H1 (cell line): ENCODE measurements at regions not wholly inside any gene's neighbourhood (a gene's known extent, or its start where the extent isn't known, plus 50 kb on each side); places are given as distances from the start of the nearest gene placed in this dataset.

ENCODE experiments used
- CTCF ChIA-PET: fragments of 300-600 bp; sonication (Branson Sonifier 250); formaldehyde crosslinking; loops from one replicate; lab custom pipeline; 2021; ENCODE audit not compliant: partially characterized antibody; lab: Charles Lee
- POLR2A ChIA-PET: fragments of 300-600 bp; sonication (Branson Sonifier 250); formaldehyde crosslinking; loops from one replicate; lab custom pipeline; 2021; ENCODE audit warnings: inconsistent platforms; ENCODE audit not compliant: partially characterized antibody; lab: Charles Lee
- DNase-seq, 2 experiments: peaks; one replicate each; pipeline versions ENCODE4 v3.0.0 to v3.0.0-alpha.2; 2010 to 2022; ENCODE audit warnings: low spot score in 2 of 2, low read depth in 1 of 2, mixed read lengths in 1 of 2
- FAIRE-seq: peaks from 2 replicates; lab custom pipeline; 2011; peaks lifted over from hg19 to GRCh38; lab: Jason Lieb, UNC
- H2AFZ ChIP-seq: 2 replicates; pipeline ENCODE4 v1.8.1; 2012; ENCODE audit warnings: low read length, inconsistent platforms
- H2AK5ac ChIP-seq: 2 replicates; pipeline ENCODE4 v1.6.1; 2013; ENCODE audit warnings: low read depth, low read length
- H2BK120ac ChIP-seq: replicated peaks from 2 replicates; pipeline ENCODE3; 2013; ENCODE audit warnings: low read depth, low read length, inconsistent platforms
- H2BK12ac ChIP-seq: 2 replicates; pipeline ENCODE4 v1.6.1; 2013; ENCODE audit warnings: low read depth, low read length
- H2BK15ac ChIP-seq: 2 replicates; pipeline ENCODE4 v1.6.1; 2013; ENCODE audit warnings: low read length
- H2BK20ac ChIP-seq: 2 replicates; pipeline ENCODE4 v1.6.1; 2013; ENCODE audit warnings: low read length
- H2BK5ac ChIP-seq: 2 replicates; pipeline ENCODE4 v1.6.1; 2013; ENCODE audit warnings: low read depth, low read length
- H3K14ac ChIP-seq: 2 replicates; pipeline ENCODE4 v1.6.1; 2013; ENCODE audit warnings: inconsistent platforms; ENCODE audit not compliant: insufficient read length
- H3K18ac ChIP-seq: 2 replicates; pipeline ENCODE4 v1.6.1; 2013; ENCODE audit warnings: low read length; ENCODE audit errors: extremely low read depth
- H3K23ac ChIP-seq: 2 replicates; pipeline ENCODE4 v1.6.1; 2013; ENCODE audit warnings: inconsistent platforms; ENCODE audit not compliant: insufficient read length
- H3K23me2 ChIP-seq: 2 replicates; pipeline ENCODE4 v1.6.1; 2013; ENCODE audit warnings: low read depth, low read length
- H3K27ac ChIP-seq: 2 replicates; pipeline ENCODE4 v1.6.1; 2011; ENCODE audit warnings: low read depth, low read length, inconsistent platforms
- H3K27me3 ChIP-seq, 4 experiments: replicated peaks in 1 of 4; 1 replicate in 1 of 4; 2 replicates in 3 of 4; pipeline versions ENCODE4 v1.6.1 to v1.8.1; 2011 to 2013; ENCODE audit warnings: low read length in 3 of 4, mild to moderate bottlenecking in 3 of 4, inconsistent platforms in 2 of 4, mixed read lengths in 2 of 4, moderate library complexity in 1 of 4; ENCODE audit not compliant: control insufficient read depth in 3 of 4, insufficient read depth in 3 of 4; ENCODE audit errors: extremely low read depth in 1 of 4
- H3K36me3 ChIP-seq, 4 experiments: 2 replicates each; pipeline versions ENCODE4 v1.6.1 to v1.8.1; 2011 to 2013; ENCODE audit warnings: mild to moderate bottlenecking in 4 of 4, low read length in 3 of 4, moderate library complexity in 2 of 4, control low read depth in 1 of 4, inconsistent platforms in 1 of 4; ENCODE audit not compliant: insufficient read depth in 4 of 4, control insufficient read depth in 2 of 4
- H3K4ac ChIP-seq: replicated peaks from 2 replicates; pipeline ENCODE3; 2013; ENCODE audit warnings: low read length, low read depth, mixed read lengths, inconsistent platforms; ENCODE audit not compliant: insufficient read length
- H3K4me1 ChIP-seq, 4 experiments: replicated peaks in 1 of 4; 1 replicate in 1 of 4; 2 replicates in 3 of 4; pipeline versions ENCODE4 v1.6.1 to v1.8.1; 2011 to 2013; ENCODE audit warnings: low read length in 3 of 4, inconsistent platforms in 2 of 4, mixed read lengths in 1 of 4; ENCODE audit not compliant: insufficient read depth in 4 of 4, control insufficient read depth in 3 of 4
- H3K4me2 ChIP-seq, 2 experiments: 2 replicates each; pipeline versions ENCODE4 v1.6.1 to v1.8.1; 2011 to 2013; ENCODE audit warnings: low read depth in 2 of 2, low read length in 2 of 2, control low read depth in 1 of 2, inconsistent platforms in 1 of 2, mild to moderate bottlenecking in 1 of 2; ENCODE audit not compliant: insufficient read depth in 1 of 2
- H3K4me3 ChIP-seq, 4 experiments: fragments of 200-600, 300-600 bp in 1 of 4; sonication (generic), shearing (Covaris generic), sonication (Bioruptor Twin) in 1 of 4; 2 replicates each; pipeline versions ENCODE4 v1.5.1 to v1.8.1; 2011 to 2016; ENCODE audit warnings: low read length in 4 of 4, low read depth in 3 of 4, control low read depth in 2 of 4, inconsistent platforms in 2 of 4, mild to moderate bottlenecking in 2 of 4, mixed read lengths in 1 of 4, moderate library complexity in 1 of 4; ENCODE audit not compliant: insufficient read depth in 2 of 4; ENCODE audit errors: extremely low read depth in 1 of 4
- H3K56ac ChIP-seq: replicated peaks from 2 replicates; pipeline ENCODE3; 2013; ENCODE audit warnings: low read depth, mild to moderate bottlenecking, mixed read lengths, low read length, inconsistent platforms; ENCODE audit not compliant: insufficient read length
- H3K79me1 ChIP-seq: 2 replicates; pipeline ENCODE4 v1.6.1; 2013; ENCODE audit warnings: low read depth, low read length, control low read depth
- H3K79me2 ChIP-seq, 2 experiments: 2 replicates each; pipeline versions ENCODE4 v1.6.1 to v1.8.1; 2012 to 2013; ENCODE audit warnings: low read length in 2 of 2, mild to moderate bottlenecking in 2 of 2, inconsistent platforms in 1 of 2; ENCODE audit not compliant: insufficient read depth in 2 of 2, control insufficient read depth in 1 of 2
- H3K9ac ChIP-seq, 4 experiments: replicated peaks in 1 of 4; 1 replicate in 1 of 4; 2 replicates in 3 of 4; pipeline versions ENCODE4 v1.6.1 to v1.8.1; 2011 to 2013; ENCODE audit warnings: low read depth in 3 of 4, low read length in 3 of 4, control low read depth in 2 of 4, mild to moderate bottlenecking in 2 of 4, moderate library complexity in 2 of 4, inconsistent platforms in 1 of 4; ENCODE audit errors: extremely low read depth in 1 of 4
- H3K9me3 ChIP-seq, 2 experiments: 2 replicates each; pipeline versions ENCODE4 v1.6.1 to v1.8.1; 2012 to 2013; ENCODE audit warnings: mild to moderate bottlenecking in 2 of 2, moderate library complexity in 2 of 2, control low read depth in 1 of 2, inconsistent platforms in 1 of 2, low read depth in 1 of 2, low read length in 1 of 2, mixed read lengths in 1 of 2; ENCODE audit not compliant: insufficient read depth in 2 of 2
- H4K20me1 ChIP-seq, 2 experiments: replicated peaks in 1 of 2; 2 replicates each; pipeline versions ENCODE3 to v1.8.1; 2011 to 2013; ENCODE audit warnings: inconsistent platforms in 2 of 2, low read length in 2 of 2, mild to moderate bottlenecking in 1 of 2; ENCODE audit not compliant: insufficient read depth in 2 of 2, control insufficient read depth in 1 of 2
- H4K5ac ChIP-seq: 2 replicates; pipeline ENCODE4 v1.6.1; 2013; ENCODE audit warnings: low read length, low read depth, mixed read lengths, inconsistent platforms; ENCODE audit not compliant: insufficient read length
- H4K8ac ChIP-seq: 2 replicates; pipeline ENCODE4 v1.8.0; 2013; ENCODE audit warnings: mild to moderate bottlenecking, moderate library complexity, low read length, inconsistent platforms; ENCODE audit not compliant: insufficient read depth; ENCODE audit errors: extremely low read depth
- H4K91ac ChIP-seq: replicated peaks from 2 replicates; pipeline ENCODE3; 2013; ENCODE audit warnings: low read length, mixed read lengths, inconsistent platforms; ENCODE audit not compliant: insufficient read length
- ASH2L ChIP-seq: fragments of 200-600, 300-600 bp; sonication (generic); IDR thresholded peaks from one replicate; pipeline ENCODE4 v1.7.1; 2017; ENCODE audit warnings: low read length
- EP300 ChIP-seq, 2 experiments: IDR thresholded peaks; 1 replicate in 1 of 2; 2 replicates in 1 of 2; pipeline ENCODE4 v1.6.1; 2011 to 2012; ENCODE audit warnings: low read depth in 2 of 2, low read length in 2 of 2, mild to moderate bottlenecking in 2 of 2, borderline replicate concordance in 1 of 2, inconsistent platforms in 1 of 2, moderate library complexity in 1 of 2
- GABPA ChIP-seq: IDR thresholded peaks from 2 replicates; pipeline ENCODE4 v1.6.1; 2011; ENCODE audit warnings: mild to moderate bottlenecking, low read length, moderate library complexity, borderline replicate concordance; ENCODE audit not compliant: insufficient read depth
- SP4 ChIP-seq: IDR thresholded peaks from 2 replicates; pipeline ENCODE4 v1.6.1; 2012; ENCODE audit warnings: low read length, inconsistent platforms
- TF ChIP-seq, protein P1 (sequence below): IDR thresholded peaks from 2 replicates; pipeline ENCODE4 v1.6.1; 2012; ENCODE audit warnings: inconsistent platforms

DNA sequence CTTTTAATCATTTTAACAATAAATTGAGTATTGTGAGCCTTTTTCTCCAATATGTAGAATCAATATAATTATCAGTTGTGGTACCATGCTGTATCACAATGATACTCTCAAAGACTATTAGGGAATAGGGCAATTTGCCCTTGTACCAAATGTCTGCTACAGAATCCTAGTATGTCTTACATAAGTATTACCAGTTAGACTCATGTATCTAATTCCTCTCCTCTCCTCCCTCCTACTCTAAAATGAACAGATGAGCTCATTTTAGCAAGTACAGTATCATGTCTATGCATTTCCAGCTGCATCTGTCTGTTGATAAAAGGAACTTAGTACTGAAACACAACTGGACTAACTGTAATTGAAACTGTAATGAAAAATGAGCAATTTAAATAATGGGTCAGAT, 124.3 kb upstream of the ATP11B start:
- Histone ChIP-seq H2BK15ac (no peak overlapping the region), H3K79me2 (no peaks in the 10 kb centered on the region), H3K23me2 (no peaks in the 10 kb centered on the region), H3K36me3 (no peaks in the 10 kb centered on the region), H4K5ac (no peak overlapping the region), H3K4me1 (no peaks in the 10 kb centered on the region), H3K9me3 (no peaks in the 10 kb centered on the region), H3K4me3 (no peak overlapping the region), H4K91ac (no peak overlapping the region), H3K9ac (no peak overlapping the region), H3K27ac (no peak overlapping the region)
- CTCF ChIA-PET, result no interaction called here
- POLR2A ChIA-PET, result no interaction called here
- FAIRE-seq, result no peak
- TF ChIP-seq SP4, result no peak
- TF ChIP-seq, protein P1, sequence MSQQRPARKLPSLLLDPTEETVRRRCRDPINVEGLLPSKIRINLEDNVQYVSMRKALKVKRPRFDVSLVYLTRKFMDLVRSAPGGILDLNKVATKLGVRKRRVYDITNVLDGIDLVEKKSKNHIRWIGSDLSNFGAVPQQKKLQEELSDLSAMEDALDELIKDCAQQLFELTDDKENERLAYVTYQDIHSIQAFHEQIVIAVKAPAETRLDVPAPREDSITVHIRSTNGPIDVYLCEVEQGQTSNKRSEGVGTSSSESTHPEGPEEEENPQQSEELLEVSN, result no peak
- no peak for TF ChIP-seq EP300 (IDR thresholded peaks at IDR 0.05; ENCODE audit: borderline replicate concordance in 1 of 2, low read depth in 2 of 2, low read length in 2 of 2)
- no peak for TF ChIP-seq ASH2L
- TF ChIP-seq GABPA, result no peak
- TF ChIP-seq, all 59 proteins: peak for 0
- DNase-seq, result no peak
- H3K4ac ChIP-seq, result no peak overlapping the region
- H2BK5ac ChIP-seq, result no peak overlapping the region
- H2AK5ac ChIP-seq, result no peak overlapping the region
- no peak overlapping the region for H2AFZ ChIP-seq
- H2BK20ac ChIP-seq, result no peak overlapping the region
- no peak overlapping the region for H3K23ac ChIP-seq
- H4K20me1 ChIP-seq, result no peaks in the 10 kb centered on the region
- H3K4me2 ChIP-seq, result no peak overlapping the region
- H3K27me3 ChIP-seq, result 0 out of 7 replicates have a peak, but pooled peaks cover 0 to 2% (median 0%) of the 10 kb centered on the region in 4 experiments
- no peak overlapping the region for H4K8ac ChIP-seq
- H2BK12ac ChIP-seq, result no peak overlapping the region
- H3K14ac ChIP-seq, result no peak overlapping the region
- no peak overlapping the region for H3K18ac ChIP-seq
- H3K56ac ChIP-seq, result no peak overlapping the region
- H2BK120ac ChIP-seq, result no peak overlapping the region
- H3K79me1 ChIP-seq, result no peaks in the 10 kb centered on the region
